WTC11 (cell line): ENCODE measurements at regions not wholly inside any gene's neighbourhood (a gene's known extent, or its start where the extent isn't known, plus 50 kb on each side); places are given as distances from the start of the nearest gene placed in this dataset.

Experiments used
- CBFB ChIP-seq: sonication (generic); formaldehyde crosslinking; IDR thresholded peaks from 2 replicates; pipeline ENCODE4 v1.8.1; 2022; ENCODE audit warnings: mild to moderate bottlenecking, low read depth, missing genetic modification reagents
- CTCF ChIP-seq: fragments of 200-600 bp; IDR thresholded peaks from 2 replicates; pipeline ENCODE4 v1.8.0; 2022; ENCODE audit warnings: antibody characterized with exemption
- FOXK1 ChIP-seq: sonication (generic); formaldehyde crosslinking; IDR thresholded peaks from 2 replicates; pipeline ENCODE4 v1.8.0; 2022; ENCODE audit warnings: mild to moderate bottlenecking, moderate library complexity, missing genetic modification reagents
- NFYB ChIP-seq: sonication (generic); formaldehyde crosslinking; conservative IDR thresholded peaks from 2 replicates; pipeline ENCODE4 v1.8.0; 2022; ENCODE audit warnings: low read depth, missing genetic modification reagents
- ZNF138 ChIP-seq: sonication (generic); formaldehyde crosslinking; conservative IDR thresholded peaks from 2 replicates; pipeline ENCODE4 v1.8.1; 2022; ENCODE audit warnings: mild to moderate bottlenecking, moderate library complexity, missing genetic modification reagents
- TF ChIP-seq, protein P1 (sequence below): sonication (generic); formaldehyde crosslinking; IDR thresholded peaks from 2 replicates; pipeline ENCODE4 v1.8.1; 2022; ENCODE audit warnings: low read depth, mild to moderate bottlenecking, moderate library complexity, missing genetic modification reagents, borderline replicate concordance
- TF ChIP-seq, protein P2 (sequence below): sonication (generic); formaldehyde crosslinking; IDR thresholded peaks from 2 replicates; pipeline ENCODE4 v1.8.1; 2022; ENCODE audit warnings: missing genetic modification reagents, borderline replicate concordance
- TF ChIP-seq, protein P3 (sequence below): sonication (generic); formaldehyde crosslinking; IDR thresholded peaks from 2 replicates; pipeline ENCODE4 v1.8.0; 2022; ENCODE audit warnings: mild to moderate bottlenecking, missing genetic modification reagents

DNA sequence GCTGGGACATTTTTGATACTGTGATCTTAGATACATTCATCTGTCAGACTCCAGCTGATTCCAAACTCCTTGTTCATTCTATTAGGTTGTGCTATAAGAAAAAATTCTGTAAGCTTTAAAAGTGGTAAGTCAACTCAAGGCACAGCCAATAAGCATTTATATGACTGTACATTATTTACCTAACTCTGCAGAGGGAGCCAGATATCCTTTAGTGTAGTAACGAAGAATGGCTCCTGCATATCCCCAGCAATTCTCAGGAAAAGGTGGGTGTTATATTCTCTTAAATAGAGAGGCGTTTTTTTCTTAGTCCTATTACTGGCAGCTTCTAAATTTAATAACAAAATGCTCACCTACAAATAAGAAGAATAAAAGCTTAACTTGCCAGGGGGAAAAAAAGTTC lies 374.3 kb upstream of the GOT2 start:
- TF ChIP-seq CTCF: no peak
- TF ChIP-seq FOXK1 (CRISPR knock-in tag): no peak
- TF ChIP-seq, protein P1, sequence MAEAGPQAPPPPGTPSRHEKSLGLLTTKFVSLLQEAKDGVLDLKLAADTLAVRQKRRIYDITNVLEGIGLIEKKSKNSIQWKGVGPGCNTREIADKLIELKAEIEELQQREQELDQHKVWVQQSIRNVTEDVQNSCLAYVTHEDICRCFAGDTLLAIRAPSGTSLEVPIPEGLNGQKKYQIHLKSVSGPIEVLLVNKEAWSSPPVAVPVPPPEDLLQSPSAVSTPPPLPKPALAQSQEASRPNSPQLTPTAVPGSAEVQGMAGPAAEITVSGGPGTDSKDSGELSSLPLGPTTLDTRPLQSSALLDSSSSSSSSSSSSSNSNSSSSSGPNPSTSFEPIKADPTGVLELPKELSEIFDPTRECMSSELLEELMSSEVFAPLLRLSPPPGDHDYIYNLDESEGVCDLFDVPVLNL (CRISPR knock-in tag): no peak
- TF ChIP-seq, protein P2, sequence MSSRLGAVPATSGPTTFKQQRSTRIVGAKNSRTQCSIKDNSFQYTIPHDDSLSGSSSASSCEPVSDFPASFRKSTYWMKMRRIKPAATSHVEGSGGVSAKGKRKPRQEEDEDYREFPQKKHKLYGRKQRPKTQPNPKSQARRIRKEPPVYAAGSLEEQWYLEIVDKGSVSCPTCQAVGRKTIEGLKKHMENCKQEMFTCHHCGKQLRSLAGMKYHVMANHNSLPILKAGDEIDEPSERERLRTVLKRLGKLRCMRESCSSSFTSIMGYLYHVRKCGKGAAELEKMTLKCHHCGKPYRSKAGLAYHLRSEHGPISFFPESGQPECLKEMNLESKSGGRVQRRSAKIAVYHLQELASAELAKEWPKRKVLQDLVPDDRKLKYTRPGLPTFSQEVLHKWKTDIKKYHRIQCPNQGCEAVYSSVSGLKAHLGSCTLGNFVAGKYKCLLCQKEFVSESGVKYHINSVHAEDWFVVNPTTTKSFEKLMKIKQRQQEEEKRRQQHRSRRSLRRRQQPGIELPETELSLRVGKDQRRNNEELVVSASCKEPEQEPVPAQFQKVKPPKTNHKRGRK: no peak
- no peak for TF ChIP-seq NFYB (CRISPR knock-in tag)
- no peak for TF ChIP-seq ZNF138
- TF ChIP-seq, protein P3, sequence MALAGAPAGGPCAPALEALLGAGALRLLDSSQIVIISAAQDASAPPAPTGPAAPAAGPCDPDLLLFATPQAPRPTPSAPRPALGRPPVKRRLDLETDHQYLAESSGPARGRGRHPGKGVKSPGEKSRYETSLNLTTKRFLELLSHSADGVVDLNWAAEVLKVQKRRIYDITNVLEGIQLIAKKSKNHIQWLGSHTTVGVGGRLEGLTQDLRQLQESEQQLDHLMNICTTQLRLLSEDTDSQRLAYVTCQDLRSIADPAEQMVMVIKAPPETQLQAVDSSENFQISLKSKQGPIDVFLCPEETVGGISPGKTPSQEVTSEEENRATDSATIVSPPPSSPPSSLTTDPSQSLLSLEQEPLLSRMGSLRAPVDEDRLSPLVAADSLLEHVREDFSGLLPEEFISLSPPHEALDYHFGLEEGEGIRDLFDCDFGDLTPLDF (CRISPR knock-in tag): no peak
- TF ChIP-seq CBFB (CRISPR knock-in tag): no peak
